HCT116 (cell line): ENCODE measurements at regions not wholly inside any gene's neighbourhood (a gene's known extent, or its start where the extent isn't known, plus 50 kb on each side); places are given as distances from the start of the nearest gene placed in this dataset.

Source experiments
- ATAC-seq: fragments of 200-7000 bp; cut with Tn5 transposase; 2 replicates; pipeline ENCODE4 v1.9.1; 2020; ENCODE audit warnings: mild to moderate bottlenecking, moderate library complexity
- BruUV-seq: library from RNA; stranded (reverse); fragments of 400-500 nt; replicated peaks from 2 replicates; lab custom pipeline; 2021; lab: Mats Ljungman, UMichigan
- CTCF ChIA-PET: fragments of 300-600 bp; sonication (Branson Sonifier 250); formaldehyde crosslinking; loops from one replicate; lab custom pipeline; 2021; ENCODE audit warnings: antibody characterized with exemption; lab: Charles Lee
- POLR2A ChIA-PET: fragments of 300-600, 350-600 bp; sonication (Branson Sonifier 250); formaldehyde crosslinking; loops from one replicate; lab custom pipeline; 2021; ENCODE audit warnings: antibody characterized with exemption; lab: Charles Lee
- RAD21 ChIA-PET, 2 experiments: fragments of 300-600 bp; sonication (Branson Sonifier 250); formaldehyde crosslinking; loops; one replicate each; lab custom pipeline; 2023; ENCODE audit warnings: low total read pairs in 2 of 2; ENCODE audit not compliant: uncharacterized antibody in 2 of 2, unreplicated experiment in 2 of 2, low non-redundant PET in 1 of 2; lab: Charles Lee
- DNase-seq: peaks from one replicate; pipeline ENCODE4 v3.0.0-alpha.2; 2010; ENCODE audit warnings: low read depth, low spot score
- H2AFZ ChIP-seq: fragments of 200-600 bp; shearing (Covaris generic), sonication (generic); 2 replicates; pipeline ENCODE4 v1.6.1; 2017; ENCODE audit warnings: low read depth, mixed run types, mixed read lengths, antibody characterized with exemption, low read length; ENCODE audit not compliant: poor library complexity, severe bottlenecking
- H3K27ac ChIP-seq: 2 replicates; pipeline ENCODE4 v1.5.1; 2012; ENCODE audit warnings: low read depth, low read length
- H3K27me3 ChIP-seq: fragments of 200-600 bp; sonication (generic); 2 replicates; pipeline ENCODE4 v1.6.1; 2016; ENCODE audit warnings: mixed run types, low read length, mixed read lengths; ENCODE audit not compliant: insufficient read depth
- H3K36me3 ChIP-seq, 2 experiments: fragments of 200-500 bp in 1 of 2; fragments of 200-600 bp in 1 of 2; sonication (Bioruptor generic) in 1 of 2; sonication (generic) in 1 of 2; 2 replicates each; pipeline versions ENCODE4 v1.5.1 to v1.6.1; 2014 to 2016; ENCODE audit warnings: low read length in 2 of 2, inconsistent platforms in 1 of 2, mixed read lengths in 1 of 2, mixed run types in 1 of 2; ENCODE audit not compliant: insufficient read depth in 2 of 2, control insufficient read depth in 1 of 2
- H3K4me1 ChIP-seq, 2 experiments: fragments of 200-600 bp in 1 of 2; sonication (generic) in 1 of 2; 2 replicates each; pipeline versions ENCODE4 v1.5.1 to v1.6.1; 2012 to 2017; ENCODE audit warnings: low read length in 2 of 2, inconsistent platforms in 1 of 2, mild to moderate bottlenecking in 1 of 2, mixed read lengths in 1 of 2, mixed run types in 1 of 2, moderate library complexity in 1 of 2; ENCODE audit not compliant: insufficient read depth in 2 of 2, control insufficient read depth in 1 of 2
- H3K4me2 ChIP-seq: fragments of 200-600 bp; sonication (generic); 2 replicates; pipeline ENCODE4 v1.6.1; 2017; ENCODE audit warnings: mixed run types, low read length, mixed read lengths
- H3K4me3 ChIP-seq, 2 experiments: fragments of 200-600 bp in 1 of 2; sonication (generic) in 1 of 2; replicated peaks in 1 of 2; 2 replicates each; pipeline ENCODE4 v1.5.1; 2011 to 2016; ENCODE audit warnings: low read length in 2 of 2, control low read depth in 1 of 2, low read depth in 1 of 2, mild to moderate bottlenecking in 1 of 2, mixed read lengths in 1 of 2, mixed run types in 1 of 2
- H3K79me2 ChIP-seq: fragments of 200-600 bp; sonication (generic); 2 replicates; pipeline ENCODE4 v1.6.1; 2017; ENCODE audit warnings: mild to moderate bottlenecking, mixed run types, low read length, moderate library complexity, mixed read lengths; ENCODE audit not compliant: insufficient read depth
- H3K9ac ChIP-seq: fragments of 200-600 bp; sonication (generic); 2 replicates; pipeline ENCODE4 v1.6.1; 2016; ENCODE audit warnings: low read length, mixed read lengths
- H3K9me2 ChIP-seq: fragments of 200-600 bp; sonication (generic), shearing (Covaris generic); 2 replicates; pipeline ENCODE4 v1.6.1; 2017; ENCODE audit warnings: mixed run types, mild to moderate bottlenecking, moderate library complexity; ENCODE audit not compliant: insufficient read depth
- H3K9me3 ChIP-seq, 2 experiments: fragments of 200-500 bp in 1 of 2; fragments of 200-600 bp in 1 of 2; sonication (Bioruptor generic) in 1 of 2; sonication (generic) in 1 of 2; 2 replicates each; pipeline ENCODE4 v1.6.1; 2014 to 2017; ENCODE audit warnings: low read length in 2 of 2, mixed read lengths in 2 of 2, inconsistent platforms in 1 of 2, low read depth in 1 of 2, mild to moderate bottlenecking in 1 of 2, mixed run types in 1 of 2, moderate library complexity in 1 of 2; ENCODE audit not compliant: control insufficient read depth in 1 of 2, insufficient read depth in 1 of 2
- H4K20me1 ChIP-seq: fragments of 200-600 bp; sonication (generic), shearing (Covaris generic); 2 replicates; pipeline ENCODE4 v1.6.1; 2017; ENCODE audit warnings: mixed run types, mild to moderate bottlenecking, moderate library complexity; ENCODE audit not compliant: insufficient read depth
- ATF3 ChIP-seq: IDR thresholded peaks from 2 replicates; pipeline ENCODE4 v1.6.1; 2012
- CBX3 ChIP-seq: IDR thresholded peaks from 2 replicates; pipeline ENCODE4 v1.6.1; 2012; ENCODE audit warnings: low read depth
- CEBPB ChIP-seq: IDR thresholded peaks from 2 replicates; pipeline ENCODE4 v1.6.1; 2012; ENCODE audit warnings: low read depth
- CTCF ChIP-seq, 3 experiments: fragments of 200-600 bp in 1 of 3; sonication (generic) in 1 of 3; IDR thresholded peaks in 2 of 3; conservative IDR thresholded peaks in 1 of 3; 2 replicates each; pipeline ENCODE4 v1.5.1; 2012 to 2017; ENCODE audit warnings: low read depth in 2 of 3, low read length in 2 of 3, antibody characterized with exemption in 1 of 3, borderline replicate concordance in 1 of 3, control low read depth in 1 of 3, mild to moderate bottlenecking in 1 of 3, mixed read lengths in 1 of 3, mixed run types in 1 of 3, moderate library complexity in 1 of 3; ENCODE audit not compliant: insufficient read depth in 1 of 3
- EGR1 ChIP-seq: IDR thresholded peaks from 2 replicates; pipeline ENCODE4 v1.6.1; 2012; ENCODE audit warnings: low read depth
- ELF1 ChIP-seq: IDR thresholded peaks from 2 replicates; pipeline ENCODE4 v1.6.1; 2012; ENCODE audit warnings: low read depth, borderline replicate concordance
- EZH2phosphoT487 ChIP-seq: fragments of 200-600 bp; IDR thresholded peaks from 2 replicates; pipeline ENCODE4 v1.6.1; 2018; ENCODE audit warnings: antibody characterized with exemption, borderline replicate concordance
- FOSL1 ChIP-seq: IDR thresholded peaks from 2 replicates; pipeline ENCODE4 v1.6.1; 2012; ENCODE audit warnings: low read depth
- JUND ChIP-seq: IDR thresholded peaks from 2 replicates; pipeline ENCODE4 v1.6.1; 2012
- MAX ChIP-seq: IDR thresholded peaks from 2 replicates; pipeline ENCODE4 v1.6.1; 2012
- POLR2A ChIP-seq: IDR thresholded peaks from 2 replicates; pipeline ENCODE4 v1.7.0; 2011; ENCODE audit warnings: borderline replicate concordance; ENCODE audit not compliant: insufficient read depth, insufficient read length; ENCODE audit errors: extremely low read depth
- RAD21 ChIP-seq: IDR thresholded peaks from 2 replicates; pipeline ENCODE4 v1.6.1; 2012; ENCODE audit warnings: low read depth, mild to moderate bottlenecking
- SIN3A ChIP-seq: IDR thresholded peaks from 2 replicates; pipeline ENCODE4 v1.6.1; 2012; ENCODE audit warnings: low read depth
- SP1 ChIP-seq: IDR thresholded peaks from 2 replicates; pipeline ENCODE4 v1.6.1; 2012; ENCODE audit warnings: low read depth
- SRF ChIP-seq: IDR thresholded peaks from 2 replicates; pipeline ENCODE4 v1.6.1; 2012; ENCODE audit warnings: low read depth
- TCF7L2 ChIP-seq: IDR thresholded peaks from 2 replicates; pipeline ENCODE4 v1.7.0; 2011; ENCODE audit warnings: borderline replicate concordance, inconsistent platforms; ENCODE audit not compliant: insufficient read depth, insufficient read length; ENCODE audit errors: extremely low read depth
- YY1 ChIP-seq: IDR thresholded peaks from 2 replicates; pipeline ENCODE4 v1.6.1; 2011; ENCODE audit warnings: low read length, low read depth, moderate library complexity, mild to moderate bottlenecking; ENCODE audit not compliant: insufficient replicate concordance; ENCODE audit errors: extremely low read depth
- ZFX ChIP-seq: fragments of 450-650 bp; IDR thresholded peaks from 2 replicates; pipeline ENCODE4 v1.6.1; 2017
- ZNF274 ChIP-seq: fragments of 200-500 bp; sonication (Bioruptor generic); IDR thresholded peaks from 2 replicates; pipeline ENCODE4 v1.6.1; 2014; ENCODE audit warnings: mild to moderate bottlenecking, low read depth, low read length, inconsistent platforms
- intact Hi-C: fragments of 100-400 bp; cut with micrococcal nuclease; formaldehyde crosslinking; loops from 2 replicates; pipeline ENCODE4 v1.10.0; 2022

DNA sequence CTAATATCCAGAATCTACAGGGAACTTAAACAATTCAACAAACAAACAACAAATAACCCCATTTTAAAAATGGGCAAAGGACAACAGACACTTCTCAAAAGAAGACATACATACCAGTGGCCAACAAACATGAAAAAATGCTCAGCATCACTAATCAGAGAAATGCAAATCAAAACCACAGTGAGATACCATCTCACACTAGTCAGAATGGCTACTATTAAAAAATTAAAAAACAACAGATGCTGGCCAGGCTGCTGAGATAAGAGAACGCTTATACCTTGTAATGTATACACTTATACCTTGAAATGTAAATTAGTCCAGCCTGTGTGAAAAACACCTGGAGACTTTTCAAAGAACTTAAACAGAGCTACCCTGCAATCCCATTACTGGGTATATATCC, 166.8 kb downstream of the IBTK start:
- Histone ChIP-seq H3K27ac (no peak overlapping the region), H3K4me3 (no peak overlapping the region), H3K4me2 (no peak overlapping the region), H3K79me2 (no peaks in the 10 kb centered on the region), H3K36me3 (no peaks in the 10 kb centered on the region), H3K4me1 (0 out of 4 replicates have a peak, but pooled peaks cover 0 to 3% of the 10 kb centered on the region in 2 experiments)
- intact Hi-C loops: no loop called here
- ChIA-PET POLR2A (no interaction called here), RAD21 (no interaction called here)
- no peak for ATAC-seq
- TF ChIP-seq CTCF (IDR thresholded peaks at IDR 0.05 in 2 of 3, conservative IDR thresholded peaks at IDR 0.05 in 1 of 3; ENCODE audit: borderline replicate concordance in 1 of 3, insufficient read depth in 1 of 3, low read depth in 2 of 3, low read length in 2 of 3): no peak
- no peak for TF ChIP-seq ZNF274
- no peak for TF ChIP-seq EGR1
- TF ChIP-seq RAD21: no peak
- TF ChIP-seq MAX: no peak
- no peak for TF ChIP-seq CEBPB
- TF ChIP-seq POLR2A: no peak
- no peak for TF ChIP-seq SRF
- no peak for TF ChIP-seq ZFX
- TF ChIP-seq ELF1: no peak
- no peak for TF ChIP-seq SP1
- no peak for TF ChIP-seq YY1
- no peak for TF ChIP-seq EZH2phosphoT487
- no peak for TF ChIP-seq TCF7L2
- TF ChIP-seq SIN3A: no peak
- no peak for TF ChIP-seq JUND
- TF ChIP-seq FOSL1: no peak
- no peak for TF ChIP-seq CBX3
- TF ChIP-seq ATF3: no peak
- TF ChIP-seq, all 23 proteins: peak for 0
- BruUV-seq: no TSS peak
- Histone ChIP-seq H3K9me3 (no peaks in the 10 kb centered on the region), H3K27me3 (no peaks in the 10 kb centered on the region), H2AFZ (no peak overlapping the region), H3K9ac (no peak overlapping the region), H4K20me1 (no peaks in the 10 kb centered on the region), H3K9me2 (no peaks in the 10 kb centered on the region)
- no peak for DNase-seq
- CTCF ChIA-PET: no interaction called here
